C4-2B (cell line): ENCODE measurements at regions not wholly inside any gene's neighbourhood (a gene's known extent, or its start where the extent isn't known, plus 50 kb on each side); places are given as distances from the start of the nearest gene placed in this dataset.

ENCODE experiments used
- CTCF ChIP-seq: fragments of 450-650 bp; conservative IDR thresholded peaks from 2 replicates; pipeline ENCODE4 v1.5.1; 2017; ENCODE audit warnings: mild to moderate bottlenecking
- ZFX ChIP-seq: fragments of 450-650 bp; IDR thresholded peaks from 2 replicates; pipeline ENCODE4 v1.6.1; 2017

- TF ChIP-seq CTCF, result no peak
- no peak for TF ChIP-seq ZFX
Observed at GRCh38 chr3:72041511-72041910, 256.6 kb upstream of the PROK2 start.
